ENCODE measurements at regions not wholly inside any gene's neighbourhood (a gene's known extent, or its start where the extent isn't known, plus 50 kb on each side); places are given as distances from the start of the nearest gene placed in this dataset.
A peak's percentile ranks its signal among the peaks of the same experiment; 100 is the strongest.

DNA sequence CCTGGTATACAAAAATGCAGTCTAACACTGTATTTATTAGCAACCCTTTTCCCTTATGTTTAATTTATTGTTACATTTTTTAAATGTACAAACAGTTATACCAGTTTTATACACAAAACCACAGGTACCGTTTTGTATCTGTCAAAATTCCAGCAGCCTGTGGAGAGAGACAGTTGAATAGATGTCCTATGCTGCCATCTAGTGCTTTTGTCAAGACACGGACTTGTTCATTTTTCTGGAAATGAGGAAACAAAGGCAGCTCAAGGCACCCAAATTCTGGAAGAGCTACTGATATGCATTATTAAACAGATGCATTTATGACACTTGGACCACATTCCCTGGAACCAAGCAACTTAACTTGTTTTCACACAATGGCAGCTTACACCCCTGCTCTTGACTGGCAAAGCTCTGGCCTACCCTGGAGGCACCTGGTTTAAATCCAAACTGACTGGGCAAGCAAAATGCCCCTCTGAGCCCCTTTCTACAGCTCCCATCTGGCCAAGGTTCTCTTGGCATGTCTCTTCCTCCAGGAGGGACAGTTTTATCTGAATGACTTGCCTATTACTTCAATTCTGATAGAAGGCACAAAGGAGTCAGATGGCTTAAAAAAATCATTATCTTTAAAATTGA lies 286.9 kb upstream of the PRKD1 start:
- no peak overlapping the region for H2AFZ ChIP-seq (ENCODE audit: low read length)
- H3T11ph ChIP-seq (ENCODE audit: low read length), result no peak overlapping the region
- no peak overlapping the region for H2BK12ac ChIP-seq (ENCODE audit: insufficient read length, low read depth, low read length)
- H3K9me3 ChIP-seq (ENCODE audit: control insufficient read depth, low read depth, low read length), result no peaks in the 10 kb centered on the region
- no peak overlapping the region for H2BK5ac ChIP-seq (ENCODE audit: insufficient read length, low read length)
- no peak overlapping the region for H3K23ac ChIP-seq (ENCODE audit: insufficient read length, low read depth, low read length)
- Mint-ChIP-seq H3K27ac (no peak overlapping the region), H3K4me3 (no peak overlapping the region), H3K9me3 (no peaks in the 10 kb centered on the region), H3K4me1 (no peaks in the 10 kb centered on the region), H3K36me3 (ENCODE audit: insufficient read depth in 1 of 3, low read depth in 3 of 3) (no peaks in the 10 kb centered on the region), H3K27me3 (ENCODE audit: low read depth) (no peaks in the 10 kb centered on the region)
- H3K4ac ChIP-seq (ENCODE audit: low read depth, low read length), result no peak overlapping the region
- no peaks in the 10 kb centered on the region for H3K23me2 ChIP-seq (ENCODE audit: insufficient read length, low read depth, low read length, poor library complexity, severe bottlenecking)
- no peak overlapping the region for H2BK20ac ChIP-seq (ENCODE audit: low read depth, low read length, poor library complexity, severe bottlenecking)
- H3K18ac ChIP-seq (ENCODE audit: insufficient read length, low read depth, low read length), result no peak overlapping the region
- H2AK5ac ChIP-seq (ENCODE audit: insufficient read length, low read length), result no peak overlapping the region
- H3K14ac ChIP-seq (ENCODE audit: insufficient read depth, low read length), result no peak overlapping the region
- no peak overlapping the region for H2BK15ac ChIP-seq (ENCODE audit: low read depth, low read length)
- H3K79me1 ChIP-seq (ENCODE audit: insufficient read depth, low read depth, low read length, poor library complexity, severe bottlenecking), result no peaks in the 10 kb centered on the region
- no peaks in the 10 kb centered on the region for H3K79me2 ChIP-seq (ENCODE audit: insufficient read depth, low read length)
- no peak overlapping the region for H4K91ac ChIP-seq (ENCODE audit: insufficient read length, low read depth, low read length)
- no peak overlapping the region for H4K5ac ChIP-seq (ENCODE audit: insufficient read length, low read depth, low read length)
- no peaks in the 10 kb centered on the region for H4K20me1 ChIP-seq (ENCODE audit: control insufficient read depth, insufficient read depth, insufficient read length)
- WGBS (ENCODE audit: extremely low coverage, insufficient read length, low lambda C conversion rate), result no CpG with 5 or more reads among the region's 2 CpGs
- H3K4me1 ChIP-seq (ENCODE audit: insufficient read depth, low read length), result no peaks in the 10 kb centered on the region
- H3K56ac ChIP-seq (ENCODE audit: insufficient read length, low read depth, low read length), result no peak overlapping the region
- H3K4me2 ChIP-seq (ENCODE audit: insufficient read depth, insufficient read length, low read length), result no peak overlapping the region
- H3K9ac ChIP-seq (ENCODE audit: extremely low read depth, insufficient read length, low read length), result no peak overlapping the region
- H2BK120ac ChIP-seq (ENCODE audit: low read depth, low read length, poor library complexity, severe bottlenecking), result no peak overlapping the region
- DNase-seq, result no peak
- no peak overlapping the region for H3K27ac ChIP-seq (ENCODE audit: insufficient read length, low read depth, low read length)
- H3K27me3 ChIP-seq (ENCODE audit: insufficient read depth, low read length), result no peaks in the 10 kb centered on the region
- no peak overlapping the region for H4K8ac ChIP-seq (replicated peaks; ENCODE audit: insufficient read length, low read depth, low read length)
- TF ChIP-seq, protein P1, sequence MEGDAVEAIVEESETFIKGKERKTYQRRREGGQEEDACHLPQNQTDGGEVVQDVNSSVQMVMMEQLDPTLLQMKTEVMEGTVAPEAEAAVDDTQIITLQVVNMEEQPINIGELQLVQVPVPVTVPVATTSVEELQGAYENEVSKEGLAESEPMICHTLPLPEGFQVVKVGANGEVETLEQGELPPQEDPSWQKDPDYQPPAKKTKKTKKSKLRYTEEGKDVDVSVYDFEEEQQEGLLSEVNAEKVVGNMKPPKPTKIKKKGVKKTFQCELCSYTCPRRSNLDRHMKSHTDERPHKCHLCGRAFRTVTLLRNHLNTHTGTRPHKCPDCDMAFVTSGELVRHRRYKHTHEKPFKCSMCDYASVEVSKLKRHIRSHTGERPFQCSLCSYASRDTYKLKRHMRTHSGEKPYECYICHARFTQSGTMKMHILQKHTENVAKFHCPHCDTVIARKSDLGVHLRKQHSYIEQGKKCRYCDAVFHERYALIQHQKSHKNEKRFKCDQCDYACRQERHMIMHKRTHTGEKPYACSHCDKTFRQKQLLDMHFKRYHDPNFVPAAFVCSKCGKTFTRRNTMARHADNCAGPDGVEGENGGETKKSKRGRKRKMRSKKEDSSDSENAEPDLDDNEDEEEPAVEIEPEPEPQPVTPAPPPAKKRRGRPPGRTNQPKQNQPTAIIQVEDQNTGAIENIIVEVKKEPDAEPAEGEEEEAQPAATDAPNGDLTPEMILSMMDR (conservative IDR thresholded peaks at IDR 0.05), result peak; percentile 82

Data from H9 (cell line).